ENCODE measurements at regions not wholly inside any gene's neighbourhood (a gene's known extent, or its start where the extent isn't known, plus 50 kb on each side); places are given as distances from the start of the nearest gene placed in this dataset.

DNA sequence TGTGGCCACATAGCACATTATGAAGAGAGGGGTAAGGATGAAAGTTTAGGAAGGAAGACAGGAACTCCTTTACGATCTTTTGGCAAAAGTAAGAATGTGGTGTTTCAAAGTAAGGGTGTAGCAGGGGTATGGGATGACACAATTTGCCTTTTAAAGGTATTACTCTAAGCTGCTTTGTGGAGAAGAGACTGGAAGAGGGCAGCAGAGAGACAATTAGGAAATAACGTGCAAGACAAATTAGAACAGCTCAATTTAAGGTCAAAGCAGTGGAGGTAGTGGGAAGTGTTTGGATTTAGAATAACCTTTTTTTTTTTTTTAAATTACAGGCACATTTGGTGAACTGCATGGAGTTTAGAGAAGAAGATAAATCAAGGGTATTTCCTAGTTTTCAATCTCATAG lies 342.6 kb downstream of the NOVA1 start:
- TF ChIP-seq POLR2AphosphoS5 (IDR thresholded peaks at IDR 0.05) (no peak), EP300 (IDR thresholded peaks at IDR 0.05) (no peak), CTCF (IDR thresholded peaks at IDR 0.05) (no peak)
